Uterus (tissue), 3 donors: ENCODE measurements at regions not wholly inside any gene's neighbourhood (a gene's known extent, or its start where the extent isn't known, plus 50 kb on each side); places are given as distances from the start of the nearest gene placed in this dataset.
"Not testable (repeated sequence)": the region's sequence is repeated elsewhere in the genome, so short reads cannot be mapped to it uniquely, and the experiment has no call there.

Experiments
- DNase-seq, 2 donors: peaks; one replicate each; pipeline ENCODE4 v3.0.0-alpha.2; 2019 to 2020
- H3K27ac ChIP-seq, 2 donors: fragments of 200-600 bp; sonication (generic); 1 replicate in 1 of 2; 2 replicates in 1 of 2; pipeline ENCODE4 v1.5.1; 2016 to 2018
- H3K27me3 ChIP-seq, 2 donors: fragments of 200-600 bp; sonication (generic); one replicate each; pipeline ENCODE4 v1.5.1; 2018 to 2019; ENCODE audit warnings: control low read depth in 1 of 2
- H3K36me3 ChIP-seq, 2 donors: fragments of 200-600 bp; sonication (generic); one replicate each; pipeline ENCODE4 v1.5.1; 2019; ENCODE audit warnings: control low read depth in 1 of 2
- H3K4me1 ChIP-seq, 2 donors: fragments of 200-600 bp; sonication (generic); one replicate each; pipeline ENCODE4 v1.5.1; 2018 to 2019; ENCODE audit warnings: control low read depth in 1 of 2
- H3K4me3 ChIP-seq, 2 donors: fragments of 200-600 bp; sonication (generic); 1 replicate in 1 of 2; 2 replicates in 1 of 2; pipeline ENCODE4 v1.5.1; 2018 to 2019; ENCODE audit warnings: mild to moderate bottlenecking in 1 of 2
- H3K9me3 ChIP-seq, 2 donors: fragments of 200-600 bp; sonication (generic); one replicate each; pipeline ENCODE4 v1.5.1; 2019; ENCODE audit warnings: control low read depth in 1 of 2
- CTCF ChIP-seq, 4 experiments: fragments of 200-600 bp in 2 of 4; fragments of 450-650 bp in 2 of 4; sonication (generic) in 2 of 4; IDR thresholded peaks; one replicate each; pipeline ENCODE4 v1.5.1; 2016 to 2019; ENCODE audit warnings: antibody characterized with exemption in 4 of 4, mild to moderate bottlenecking in 2 of 4, moderate library complexity in 1 of 4
- POLR2A ChIP-seq, 2 donors: fragments of 450-650 bp; IDR thresholded peaks; one replicate each; pipeline ENCODE4 v1.6.1; 2016; ENCODE audit warnings: antibody characterized with exemption in 2 of 2, mild to moderate bottlenecking in 1 of 2, moderate library complexity in 1 of 2
- intact Hi-C: fragments of 100-400 bp; cut with DNase I; formaldehyde crosslinking; loops from one replicate; pipeline ENCODE4 v1.15.1; 2023; ENCODE audit warnings: low total_unique reads
- donor health status: DM: yes; HTN: yes; CAD: no.

GRCh38 chr14:92223025-92223424 lies 99.9 kb upstream of the SLC24A4 start:
- TF ChIP-seq POLR2A (IDR thresholded peaks at IDR 0.05) (no peak), CTCF (IDR thresholded peaks at IDR 0.05) (no peak)
- Histone ChIP-seq H3K4me3 (no peak overlapping the region), H3K27ac (no peak overlapping the region), H3K36me3 (no peaks in the 10 kb centered on the region), H3K27me3 (no peaks in the 10 kb centered on the region), H3K9me3 (no peaks in the 10 kb centered on the region), H3K4me1 (no peaks in the 10 kb centered on the region)
- intact Hi-C loops: no loop called here
- DNase-seq: no peak

- no peaks in the 10 kb centered on the region for H3K27me3 ChIP-seq
- no peaks in the 10 kb centered on the region for H3K36me3 ChIP-seq
- DNase-seq: no peak
- no peaks in the 10 kb centered on the region for H3K9me3 ChIP-seq
- no peak overlapping the region for H3K4me3 ChIP-seq
- TF ChIP-seq CTCF (IDR thresholded peaks at IDR 0.05) (no peak), POLR2A (IDR thresholded peaks at IDR 0.05) (no peak)
- H3K27ac ChIP-seq: no peak overlapping the region
- intact Hi-C loops: no loop called here
- no peaks in the 10 kb centered on the region for H3K4me1 ChIP-seq
Measured at GRCh38 chr14:92224358-92224954, 98.5 kb upstream of the SLC24A4 start.

GRCh38 chr14:92225731-92226130 lies 97.2 kb upstream of the SLC24A4 start:
- no peak for DNase-seq
- H3K4me1 ChIP-seq: no peaks in the 10 kb centered on the region
- no peak overlapping the region for H3K27ac ChIP-seq
- H3K9me3 ChIP-seq: no peaks in the 10 kb centered on the region
- TF ChIP-seq CTCF (IDR thresholded peaks at IDR 0.05): no peak
- TF ChIP-seq POLR2A (IDR thresholded peaks at IDR 0.05): no peak
- intact Hi-C loops: no loop called here
- H3K27me3 ChIP-seq: no peaks in the 10 kb centered on the region
- no peaks in the 10 kb centered on the region for H3K36me3 ChIP-seq
- H3K4me3 ChIP-seq: no peak overlapping the region

GRCh38 chr14:92226166-92226565 lies 96.8 kb upstream of the SLC24A4 start:
- intact Hi-C loops, H3K36me3 ChIP-seq, H3K27me3 ChIP-seq, DNase-seq, H3K4me1 ChIP-seq, H3K4me3 ChIP-seq, H3K27ac ChIP-seq, H3K9me3 ChIP-seq: not testable (repeated sequence)

- no peaks in the 10 kb centered on the region for H3K27me3 ChIP-seq
- intact Hi-C loops: no loop called here
- no peaks in the 10 kb centered on the region for H3K4me1 ChIP-seq
- no peaks in the 10 kb centered on the region for H3K36me3 ChIP-seq
- no peak for DNase-seq
- H3K4me3 ChIP-seq: no peak overlapping the region
- no peak overlapping the region for H3K27ac ChIP-seq
- H3K9me3 ChIP-seq: no peaks in the 10 kb centered on the region
- TF ChIP-seq CTCF (IDR thresholded peaks at IDR 0.05) (no peak), POLR2A (IDR thresholded peaks at IDR 0.05) (no peak)
Measured at GRCh38 chr14:92236243-92236900, 86.6 kb upstream of the SLC24A4 start.
